GM19043 (cell line): ENCODE measurements at regions not wholly inside any gene's neighbourhood (a gene's known extent, or its start where the extent isn't known, plus 50 kb on each side); places are given as distances from the start of the nearest gene placed in this dataset.
"Not testable (repeated sequence)": the region's sequence is repeated elsewhere in the genome, so short reads cannot be mapped to it uniquely, and the experiment has no call there.

ENCODE experiments used
- ATAC-seq: cut with Tn5 transposase; IDR thresholded peaks from one replicate; pipeline ENCODE4 v1.9.1; 2021; ENCODE audit warnings: low read depth; ENCODE audit not compliant: unreplicated experiment

DNA sequence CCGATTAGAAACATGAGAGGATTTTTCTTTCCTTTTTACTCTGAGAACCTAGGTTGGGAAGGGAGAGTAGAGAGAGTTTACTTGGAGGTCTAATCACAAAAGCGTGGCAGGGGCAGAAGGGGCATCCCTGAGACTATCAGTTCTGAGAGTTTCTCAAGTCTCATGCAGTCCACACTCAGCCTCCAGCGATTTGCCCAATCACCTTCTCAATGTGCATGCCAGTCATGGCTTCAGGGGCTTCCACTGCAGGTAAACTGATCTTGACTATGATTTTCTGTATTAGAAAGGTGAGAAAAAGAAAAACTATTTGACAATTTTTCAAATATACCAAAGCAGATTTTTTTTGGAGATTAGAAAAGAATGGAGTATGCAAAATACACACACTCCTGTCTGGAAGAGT is 617.1 kb upstream of the ZFP42 start:
- no peak for ATAC-seq

GRCh38 chr4:187380181-187380581 is 615.4 kb upstream of the ZFP42 start:
- ATAC-seq: no peak

DNA sequence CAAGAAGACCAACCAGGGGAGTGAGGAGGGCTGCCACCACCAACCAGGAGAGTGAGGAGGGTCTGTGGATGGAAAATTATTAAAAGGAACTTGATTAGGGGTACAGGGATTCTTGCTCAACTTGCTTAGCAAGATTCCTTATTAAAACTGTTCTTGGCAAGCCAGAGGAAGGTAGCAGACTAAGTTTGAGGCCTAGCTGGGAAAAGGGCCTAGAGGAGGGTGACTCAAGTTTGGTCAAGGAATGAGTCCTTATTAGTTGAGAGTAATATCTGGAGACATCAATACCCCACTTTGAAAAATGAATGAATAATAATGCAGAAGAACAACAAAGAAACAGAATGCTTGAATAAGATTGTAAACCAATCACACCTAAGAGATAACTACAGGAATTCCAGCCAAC is 612.4 kb upstream of the ZFP42 start:
- no peak for ATAC-seq

DNA sequence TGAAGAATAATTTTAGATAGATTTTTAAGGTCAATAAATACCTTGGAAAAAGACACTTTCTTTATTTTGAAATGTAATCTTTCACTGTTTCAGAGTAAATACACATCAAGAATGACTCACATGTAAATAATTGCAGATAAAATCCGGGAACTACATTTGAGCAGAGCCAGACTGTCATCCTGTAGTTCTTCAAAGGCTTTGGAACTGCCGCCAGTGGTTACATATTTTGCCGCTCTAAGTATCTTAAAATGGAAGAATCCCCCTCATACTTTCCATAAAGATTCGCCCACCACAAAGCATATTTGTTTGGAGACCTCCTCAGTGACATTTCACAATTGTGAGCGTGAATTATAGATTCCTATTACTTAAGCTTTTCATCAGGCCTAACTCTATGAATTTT is 607.8 kb upstream of the ZFP42 start:
- no peak for ATAC-seq

DNA sequence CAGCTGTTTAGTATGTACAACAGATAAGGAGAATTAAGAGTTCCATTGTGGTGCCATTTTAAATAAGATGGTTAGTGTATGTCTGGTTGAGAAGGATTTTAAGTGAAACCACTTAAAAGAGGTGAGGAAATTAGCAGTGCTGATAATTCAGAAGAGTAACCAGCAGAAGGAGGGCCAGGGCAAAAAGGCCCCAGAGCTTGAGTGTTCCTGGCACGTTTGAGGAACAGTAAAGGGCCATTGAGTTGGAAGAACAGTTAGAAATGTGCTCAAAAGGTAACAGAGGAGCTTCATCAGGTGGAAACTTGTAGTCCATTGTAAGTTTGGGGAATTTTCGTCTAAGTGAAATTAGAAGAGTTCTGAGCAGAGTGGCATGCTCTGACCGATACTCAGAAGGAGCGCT is 606.2 kb upstream of the ZFP42 start:
- ATAC-seq: no peak

GRCh38 chr4:187390646-187391045 is 604.9 kb upstream of the ZFP42 start:
- no peak for ATAC-seq

DNA sequence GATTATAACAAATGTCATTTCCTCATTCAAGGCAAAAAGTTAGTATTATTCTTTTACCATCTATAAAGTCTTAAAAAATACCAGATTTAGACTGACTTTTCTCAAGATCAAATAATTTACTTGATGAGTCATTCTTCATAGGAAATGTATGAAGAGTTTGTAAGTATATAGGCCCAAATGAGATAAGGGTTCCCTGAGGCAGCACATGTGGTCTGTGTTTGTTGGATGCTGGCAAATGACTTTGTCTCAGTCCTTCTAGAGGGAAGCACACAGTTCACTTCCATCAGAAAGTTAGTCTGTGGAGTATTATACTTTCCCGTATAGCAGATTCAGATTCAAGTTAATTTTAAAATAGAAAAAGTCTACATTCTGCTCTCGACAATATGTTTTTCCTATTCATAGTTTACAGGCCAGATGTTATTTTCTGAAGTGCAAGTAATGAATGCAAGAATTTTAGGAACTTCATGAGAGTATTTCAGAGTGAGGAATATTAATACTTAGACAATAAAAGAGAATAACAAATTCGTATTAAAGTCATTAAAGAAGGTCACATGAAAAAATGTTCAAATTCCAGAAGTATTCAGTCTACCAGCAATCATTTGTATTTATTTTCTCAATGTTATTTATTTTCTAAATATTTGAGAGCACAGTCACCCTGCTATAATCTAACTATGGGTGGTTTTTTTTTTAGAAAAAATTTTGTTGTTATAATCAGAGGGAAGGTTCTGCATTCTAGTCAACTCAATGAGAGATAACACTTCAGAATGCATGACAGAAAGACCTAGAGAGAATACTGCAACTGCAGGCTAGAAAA is 601.8 kb upstream of the ZFP42 start:
- ATAC-seq: no peak

GRCh38 chr4:187396106-187396505 is 599.5 kb upstream of the ZFP42 start:
- ATAC-seq: no peak

DNA sequence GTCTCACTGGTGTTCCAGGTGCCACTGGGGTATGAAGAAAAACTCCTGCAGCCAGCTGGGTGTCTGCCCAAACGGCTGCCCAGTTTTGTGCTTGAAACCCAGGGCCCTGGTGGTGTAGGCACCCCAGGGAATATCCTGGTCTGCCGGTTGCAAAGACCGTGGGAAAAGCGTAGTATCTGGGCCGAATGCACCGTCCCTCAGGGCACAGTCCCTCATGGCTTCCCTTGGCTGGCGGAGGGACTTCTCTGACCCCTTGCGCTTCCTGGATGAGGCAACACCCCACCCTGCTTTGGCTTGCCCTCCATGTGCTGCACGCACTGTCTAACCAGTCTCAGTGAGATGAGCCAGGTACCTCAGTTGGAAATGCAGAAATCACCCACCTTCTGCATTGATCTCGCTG is 587.1 kb upstream of the ZFP42 start:
- ATAC-seq: not testable (repeated sequence)

- no peak for ATAC-seq
Measured at GRCh38 chr4:187413564-187414358, 581.8 kb upstream of the ZFP42 start.

DNA sequence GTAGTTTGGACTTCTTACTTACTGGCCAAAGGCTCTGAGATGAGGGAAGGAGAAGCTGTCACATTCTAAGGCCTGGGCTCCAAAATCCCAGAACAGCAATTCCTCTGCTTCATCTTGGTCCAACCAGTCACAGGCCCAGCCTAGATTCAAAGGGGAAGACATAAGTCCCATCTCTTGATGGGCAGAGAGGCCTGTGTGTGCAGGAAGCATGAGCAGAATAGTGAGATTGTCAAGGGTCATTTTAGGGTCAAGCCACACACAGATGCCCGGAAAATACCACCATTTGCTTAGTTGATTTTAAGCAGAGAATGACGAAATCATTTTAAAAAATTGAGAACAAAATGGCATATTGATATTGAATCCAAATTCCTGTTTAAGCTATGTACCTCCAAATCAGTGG is 580.9 kb upstream of the ZFP42 start:
- ATAC-seq: no peak

DNA sequence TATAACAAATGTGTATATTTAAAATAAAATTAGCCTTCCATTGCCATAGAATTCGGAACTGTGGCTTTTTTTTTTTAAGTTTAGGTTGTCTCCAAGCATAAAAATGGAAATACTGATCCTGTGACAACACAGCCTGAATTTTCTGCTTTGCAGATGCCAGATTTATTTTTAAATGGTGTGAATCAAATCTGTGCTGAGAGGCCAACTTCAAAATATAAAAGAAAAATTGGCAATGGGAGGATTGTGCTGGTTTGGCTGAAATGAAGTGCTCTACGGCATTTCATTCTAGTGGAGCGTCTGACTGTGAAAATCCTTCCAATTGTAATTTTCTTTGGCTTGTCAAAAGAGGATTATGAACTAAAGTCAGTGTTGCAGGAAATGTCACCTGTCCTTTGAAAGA is 580.3 kb upstream of the ZFP42 start:
- ATAC-seq: no peak

GRCh38 chr4:187416216-187416615 is 579.4 kb upstream of the ZFP42 start:
- ATAC-seq: no peak

DNA sequence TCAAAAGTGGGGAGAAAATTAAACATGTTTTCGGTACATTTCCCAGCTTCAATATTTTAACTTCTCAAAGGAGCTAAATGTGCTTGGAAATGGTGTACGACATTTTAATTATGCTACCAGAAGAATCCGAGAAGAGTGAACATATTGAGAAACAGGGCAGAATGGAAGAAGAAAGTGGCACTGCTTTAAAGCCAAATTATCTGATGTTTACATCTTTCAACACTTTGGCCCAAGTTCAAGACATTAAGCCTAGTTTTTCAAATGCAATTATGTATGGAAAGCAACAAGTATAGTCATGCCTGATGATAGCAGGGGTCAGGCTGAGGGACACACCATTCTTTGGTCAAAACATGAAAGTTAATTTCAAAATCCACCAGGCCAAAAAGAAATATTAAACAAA is 577.9 kb upstream of the ZFP42 start:
- no peak for ATAC-seq

- ATAC-seq: no peak
Measured at GRCh38 chr4:187422655-187423054, 572.9 kb upstream of the ZFP42 start.

GRCh38 chr4:187424636-187425035 is 570.9 kb upstream of the ZFP42 start:
- no peak for ATAC-seq

- no peak for ATAC-seq
Measured at GRCh38 chr4:187426511-187426910, 569.1 kb upstream of the ZFP42 start.

- ATAC-seq: no peak
Measured at GRCh38 chr4:187432310-187432709, 563.3 kb upstream of the ZFP42 start.

DNA sequence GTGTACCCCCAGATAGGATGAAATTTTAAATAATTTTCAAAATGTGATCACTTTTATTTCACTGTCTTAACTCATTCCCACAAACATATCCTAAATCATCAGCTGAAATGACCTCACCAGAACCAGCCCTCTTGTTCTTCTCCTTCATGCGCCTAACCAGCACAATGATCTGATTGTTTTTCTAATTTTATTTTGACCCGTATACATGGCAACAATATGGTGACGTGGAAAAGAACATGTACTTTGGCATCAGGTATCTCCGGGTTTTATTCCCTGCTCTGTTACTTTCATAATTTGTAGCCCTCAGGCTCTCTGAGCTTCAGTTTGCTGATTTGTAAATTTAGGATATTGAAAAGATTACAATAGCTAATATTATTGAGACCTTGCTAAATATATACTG is 562.4 kb upstream of the ZFP42 start:
- ATAC-seq: no peak

DNA sequence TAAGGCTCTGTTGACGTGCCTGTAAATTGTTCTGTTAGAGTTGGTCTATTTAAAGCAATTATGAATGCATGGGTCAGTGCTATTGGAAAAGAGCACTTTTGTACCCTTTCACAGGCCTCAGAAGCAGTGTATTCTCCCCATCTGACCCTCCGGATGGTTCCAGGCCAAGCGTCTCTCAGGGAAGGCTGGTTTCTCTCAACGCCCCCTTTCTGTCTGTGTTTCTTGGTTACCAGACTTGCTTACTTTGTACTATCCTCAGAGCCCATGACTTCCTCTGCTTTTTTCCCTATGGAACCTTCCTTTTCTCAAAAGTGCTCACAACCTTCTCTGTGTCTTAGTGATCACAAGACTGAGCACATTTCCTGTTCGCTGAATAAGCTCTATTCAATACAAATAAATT is 559.3 kb upstream of the ZFP42 start:
- no peak for ATAC-seq

- no peak for ATAC-seq
Measured at GRCh38 chr4:187444061-187444460, 551.5 kb upstream of the ZFP42 start.

GRCh38 chr4:187449702-187450101 is 545.9 kb upstream of the ZFP42 start:
- ATAC-seq: no peak
